HG02642 (cell line): ENCODE measurements at regions not wholly inside any gene's neighbourhood (a gene's known extent, or its start where the extent isn't known, plus 50 kb on each side); places are given as distances from the start of the nearest gene placed in this dataset.
"Not testable (repeated sequence)": the region's sequence is repeated elsewhere in the genome, so short reads cannot be mapped to it uniquely, and the experiment has no call there.

Source experiments
- ATAC-seq: cut with Tn5 transposase; IDR thresholded peaks from one replicate; pipeline ENCODE4 v1.9.1; 2021; ENCODE audit warnings: mild to moderate bottlenecking; ENCODE audit not compliant: unreplicated experiment, poor library complexity

DNA sequence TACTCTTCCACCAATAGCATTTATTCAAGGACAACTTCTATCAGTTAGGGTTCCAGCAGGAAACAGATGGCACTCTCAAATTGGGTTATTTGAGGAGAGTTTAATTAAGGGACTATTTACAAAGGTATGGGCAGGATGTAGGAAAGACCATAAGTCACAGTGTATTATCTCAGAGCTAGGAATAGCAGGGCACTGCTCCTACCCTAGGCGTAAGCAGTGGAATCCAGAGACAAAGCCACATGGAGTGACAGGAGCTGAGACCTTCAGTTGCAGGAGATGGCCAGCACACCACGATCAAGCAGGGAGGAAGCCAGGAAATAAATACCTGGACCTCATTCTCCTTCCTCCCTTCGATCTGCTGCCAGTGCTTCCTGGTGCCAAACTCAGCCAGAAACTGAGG, 274.9 kb upstream of the SLC30A5 start:
- no peak for ATAC-seq

GRCh38 chr5:68821056-68821455, 272.8 kb upstream of the SLC30A5 start:
- ATAC-seq = no peak

GRCh38 chr5:68822796-68823195, 271.0 kb upstream of the SLC30A5 start:
- ATAC-seq = no peak

DNA sequence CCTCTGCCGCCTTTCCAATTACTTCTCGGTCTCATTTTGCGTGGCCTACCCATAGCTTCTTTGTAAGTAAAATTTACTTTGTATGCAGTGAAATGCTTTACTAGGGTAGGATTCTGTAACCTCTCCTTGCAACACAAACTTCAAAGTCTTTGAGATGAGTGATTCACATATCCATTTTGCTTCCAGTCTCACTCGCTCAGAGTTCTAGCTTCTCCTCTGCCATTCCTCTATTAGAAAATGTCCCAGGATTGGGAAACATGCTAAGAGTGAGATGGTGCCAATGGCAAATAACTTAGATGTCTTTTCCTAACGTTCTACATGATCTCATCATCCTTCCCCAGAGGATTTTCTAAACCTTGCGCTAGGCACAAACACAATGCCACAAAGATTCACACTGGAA, 270.5 kb upstream of the SLC30A5 start:
- no peak for ATAC-seq

DNA sequence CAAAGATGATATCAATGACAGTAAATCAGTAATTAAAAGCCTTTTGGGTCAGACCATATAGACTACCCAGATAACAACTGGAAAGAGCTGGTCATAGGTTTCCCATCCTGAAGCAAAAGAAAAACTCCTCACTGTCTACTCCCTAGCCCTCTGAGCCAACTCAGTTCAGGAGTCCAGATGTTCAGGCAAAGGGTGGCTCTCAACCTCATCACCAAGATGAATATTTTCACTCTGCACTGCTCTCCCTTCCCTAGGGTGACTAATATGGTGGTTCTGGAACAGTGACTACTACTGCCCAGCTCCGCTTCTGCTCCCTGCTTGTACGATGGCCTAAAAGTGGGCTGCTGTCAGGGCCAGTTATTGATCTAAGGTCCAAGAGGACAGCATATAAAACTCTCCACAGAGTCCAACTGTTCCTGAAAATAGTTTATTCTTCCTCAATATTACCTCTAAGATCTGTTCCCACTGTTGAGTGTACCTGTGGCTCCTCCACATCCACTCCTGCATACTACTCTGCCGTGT, 263.4 kb upstream of the SLC30A5 start:
- ATAC-seq = no peak

GRCh38 chr5:68834491-68834981, 259.3 kb upstream of the SLC30A5 start:
- ATAC-seq = no peak

DNA sequence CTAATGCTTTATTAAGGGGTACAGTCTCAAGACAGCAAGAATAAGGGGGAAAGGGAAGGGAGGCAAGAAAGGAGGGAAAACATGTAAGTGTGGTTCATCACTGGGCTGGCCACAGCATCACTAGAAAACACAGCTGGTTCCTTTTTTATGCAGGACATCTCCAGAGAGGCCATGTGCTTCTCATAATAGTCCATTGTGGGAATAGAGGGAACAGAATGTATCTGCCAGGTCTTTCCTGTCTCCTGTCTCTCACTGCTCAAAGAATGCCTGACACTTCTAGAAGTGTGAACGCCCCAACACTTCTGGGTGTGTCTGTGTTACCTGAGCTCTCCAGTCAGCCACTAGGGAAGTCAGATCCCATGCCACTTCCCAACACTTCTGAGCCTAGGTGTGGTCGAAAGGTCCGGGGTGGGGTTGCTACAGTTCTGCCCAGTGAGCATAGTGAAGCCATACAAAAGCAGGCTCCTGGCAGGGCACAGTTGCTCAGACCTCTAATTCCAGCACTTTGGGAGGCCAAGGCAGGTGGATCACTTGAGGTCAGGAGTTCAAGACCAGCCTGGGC, 255.6 kb upstream of the SLC30A5 start:
- no peak for ATAC-seq

DNA sequence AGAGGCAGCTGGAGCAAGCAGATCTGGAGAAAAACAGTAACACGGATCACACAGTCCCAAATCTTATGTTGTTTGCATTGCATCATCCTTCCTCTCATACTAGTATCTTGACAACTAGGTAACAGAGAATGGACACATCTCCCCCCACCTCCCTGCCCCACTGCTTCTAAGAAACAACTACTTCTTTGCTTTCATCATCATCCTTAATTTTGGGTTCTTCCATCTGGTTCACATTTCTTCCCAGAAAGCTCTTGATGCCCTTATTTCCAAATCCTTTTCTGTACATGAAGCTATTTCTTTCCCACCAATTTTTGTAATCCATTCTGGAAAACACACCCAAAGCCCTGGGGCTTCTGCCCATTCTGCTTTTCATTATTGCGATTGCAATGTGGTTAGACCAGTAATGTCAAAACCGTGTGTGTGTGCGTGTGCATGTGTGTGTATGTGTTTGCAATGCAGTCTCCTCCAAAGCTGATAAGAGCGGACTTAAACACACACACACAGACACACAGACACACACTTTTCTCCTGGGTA, 254.7 kb upstream of the SLC30A5 start:
- no peak for ATAC-seq

- ATAC-seq = no peak
Measured at GRCh38 chr5:68843624-68844364, 250.0 kb upstream of the SLC30A5 start.

DNA sequence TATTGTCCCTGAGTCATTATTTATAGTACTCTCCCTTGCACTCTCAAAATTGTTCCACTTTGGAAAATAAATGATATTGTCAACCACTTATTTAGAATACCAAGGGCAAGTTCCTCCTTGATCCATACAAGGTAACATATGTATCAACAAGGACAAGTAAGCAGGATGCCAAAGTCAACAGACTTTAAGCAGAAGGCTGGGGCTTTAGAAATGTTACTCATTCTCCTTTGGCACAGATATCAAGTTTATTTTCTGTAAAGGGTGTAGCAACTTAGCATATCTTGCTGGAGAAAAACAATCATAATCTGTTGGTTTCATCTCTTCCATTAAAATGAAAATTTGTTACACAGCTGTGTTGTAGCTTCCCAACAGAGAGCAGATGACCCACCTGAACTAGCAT, 248.7 kb upstream of the SLC30A5 start:
- ATAC-seq = no peak

DNA sequence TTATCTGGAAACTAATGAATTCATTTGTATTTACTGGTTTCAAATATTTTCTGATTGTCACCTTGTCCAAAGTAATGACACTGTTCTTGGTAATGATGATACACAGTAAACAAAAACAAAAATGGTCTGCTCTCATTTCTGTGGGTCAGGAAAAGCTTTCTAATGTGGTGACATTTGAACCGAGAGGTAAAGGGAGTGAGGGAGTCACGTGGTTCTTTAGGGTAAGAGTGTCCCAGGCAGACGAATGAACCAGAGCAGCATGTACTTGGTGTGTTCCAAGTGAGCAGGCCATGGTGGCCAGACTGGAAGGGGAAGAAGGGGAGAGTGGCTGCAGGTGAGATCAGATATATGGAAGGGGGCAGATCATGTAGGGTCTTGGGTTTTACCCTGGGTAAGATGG, 247.0 kb upstream of the SLC30A5 start:
- no peak for ATAC-seq

GRCh38 chr5:68848091-68848490, 245.7 kb upstream of the SLC30A5 start:
- no peak for ATAC-seq

DNA sequence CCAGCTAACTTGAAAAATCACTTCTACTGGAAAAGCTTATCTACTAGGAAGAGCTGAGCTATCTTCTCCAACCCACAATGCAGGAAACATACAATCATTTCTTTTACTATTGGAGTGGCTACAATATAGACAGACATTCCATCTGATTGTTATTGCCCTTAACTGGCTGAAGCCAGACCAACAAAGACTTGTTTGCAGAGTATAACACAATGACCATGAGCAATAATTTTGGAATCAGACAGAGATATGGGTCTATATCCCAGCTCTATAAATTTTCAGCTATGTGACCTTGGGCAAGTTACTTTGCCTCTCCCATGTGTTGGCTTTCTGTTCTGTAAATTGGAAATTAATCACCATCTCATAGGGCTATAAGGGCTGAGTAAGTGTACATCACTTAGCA, 244.7 kb upstream of the SLC30A5 start:
- ATAC-seq = no peak

DNA sequence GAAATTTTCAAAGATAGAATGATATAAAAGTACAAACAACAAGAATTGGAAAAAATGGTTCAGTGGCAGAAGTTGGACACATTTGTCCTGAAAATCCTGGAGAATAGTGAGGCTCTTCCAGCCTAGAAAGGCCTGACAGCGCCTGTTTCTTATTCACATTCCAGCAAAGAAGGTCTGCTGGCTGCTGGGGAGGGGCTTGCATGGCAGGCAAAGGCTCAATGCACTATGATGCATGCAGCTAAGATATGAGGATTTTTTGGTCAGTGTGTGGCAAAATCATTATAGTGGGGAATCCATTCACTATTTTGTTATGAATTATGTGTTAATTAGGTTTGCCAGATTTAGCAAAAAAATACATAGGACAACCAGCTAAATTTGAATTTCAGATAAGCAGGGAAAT, 243.9 kb upstream of the SLC30A5 start:
- no peak for ATAC-seq

DNA sequence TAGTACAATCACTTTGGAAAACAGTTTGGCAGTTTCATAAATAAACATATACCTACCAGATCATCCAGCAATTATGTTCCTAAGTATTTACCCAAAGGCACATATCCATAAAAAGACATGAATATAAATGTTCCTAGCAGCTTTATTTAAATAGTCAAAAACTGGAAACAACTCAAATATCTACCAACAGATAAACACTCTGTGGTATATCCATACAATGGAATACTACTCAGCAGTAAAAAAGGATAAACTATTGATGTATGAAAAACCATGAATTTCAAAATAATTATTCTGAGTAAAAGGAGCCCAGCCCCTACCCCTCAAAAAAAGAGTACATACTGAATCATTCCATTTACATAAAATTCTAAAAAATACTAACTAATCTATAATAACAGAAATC, 232.7 kb upstream of the SLC30A5 start:
- ATAC-seq = no peak

- no peak for ATAC-seq
Measured at GRCh38 chr5:68862560-68862959, 231.3 kb upstream of the SLC30A5 start.

GRCh38 chr5:68865192-68865591, 228.6 kb upstream of the SLC30A5 start:
- ATAC-seq = not testable (repeated sequence)

GRCh38 chr5:68872088-68872839, 221.6 kb upstream of the SLC30A5 start:
- ATAC-seq = no peak

- no peak for ATAC-seq
Measured at GRCh38 chr5:68873198-68873597, 220.6 kb upstream of the SLC30A5 start.

GRCh38 chr5:68875351-68875750, 218.5 kb upstream of the SLC30A5 start:
- ATAC-seq = no peak

DNA sequence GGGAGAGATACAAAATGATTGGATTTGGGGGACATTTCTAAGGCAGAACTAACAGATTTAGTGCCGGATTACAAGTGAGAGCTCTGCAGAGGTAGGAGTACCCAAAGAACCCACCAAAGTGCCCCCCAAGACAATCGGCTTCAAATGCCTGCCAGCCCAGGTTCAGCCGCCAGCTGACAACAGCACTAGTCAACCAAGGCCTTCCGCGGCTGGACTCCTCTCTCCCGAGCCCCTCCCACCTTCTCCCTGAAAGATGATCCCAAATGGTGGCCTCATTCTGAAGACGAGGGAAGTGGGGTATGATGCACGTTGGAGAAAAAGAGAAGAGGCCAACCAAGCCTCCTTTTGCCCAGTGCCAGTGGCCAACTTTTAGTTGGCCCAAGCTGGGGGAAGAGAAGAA, 210.4 kb upstream of the SLC30A5 start:
- ATAC-seq = no peak
